HUES6 (cell line): ENCODE measurements at regions not wholly inside any gene's neighbourhood (a gene's known extent, or its start where the extent isn't known, plus 50 kb on each side); places are given as distances from the start of the nearest gene placed in this dataset.
"Not testable (repeated sequence)": the region's sequence is repeated elsewhere in the genome, so short reads cannot be mapped to it uniquely, and the experiment has no call there.

Experiments
- H3K27ac ChIP-seq: 2 replicates; pipeline ENCODE4 v1.7.0; 2013; ENCODE audit warnings: low read depth, mild to moderate bottlenecking, low read length, inconsistent platforms
- H3K27me3 ChIP-seq: 2 replicates; pipeline ENCODE4 v1.6.1; 2013; ENCODE audit warnings: low read length; ENCODE audit not compliant: control insufficient read depth, insufficient read depth
- H3K36me3 ChIP-seq: 2 replicates; pipeline ENCODE4 v1.6.1; 2013; ENCODE audit warnings: low read length; ENCODE audit not compliant: control insufficient read depth, insufficient read depth
- H3K4me1 ChIP-seq: 2 replicates; pipeline ENCODE4 v1.6.1; 2013; ENCODE audit warnings: low read length; ENCODE audit not compliant: control insufficient read depth, insufficient read depth
- H3K4me3 ChIP-seq: 2 replicates; pipeline ENCODE4 v1.5.1; 2013; ENCODE audit warnings: low read depth, low read length
- H3K9ac ChIP-seq: one replicate; pipeline ENCODE4 v1.6.1; 2013; ENCODE audit warnings: mild to moderate bottlenecking, low read length
- H3K9me3 ChIP-seq: 2 replicates; pipeline ENCODE4 v1.6.1; 2013; ENCODE audit warnings: low read depth, low read length; ENCODE audit not compliant: control insufficient read depth, insufficient read depth

DNA sequence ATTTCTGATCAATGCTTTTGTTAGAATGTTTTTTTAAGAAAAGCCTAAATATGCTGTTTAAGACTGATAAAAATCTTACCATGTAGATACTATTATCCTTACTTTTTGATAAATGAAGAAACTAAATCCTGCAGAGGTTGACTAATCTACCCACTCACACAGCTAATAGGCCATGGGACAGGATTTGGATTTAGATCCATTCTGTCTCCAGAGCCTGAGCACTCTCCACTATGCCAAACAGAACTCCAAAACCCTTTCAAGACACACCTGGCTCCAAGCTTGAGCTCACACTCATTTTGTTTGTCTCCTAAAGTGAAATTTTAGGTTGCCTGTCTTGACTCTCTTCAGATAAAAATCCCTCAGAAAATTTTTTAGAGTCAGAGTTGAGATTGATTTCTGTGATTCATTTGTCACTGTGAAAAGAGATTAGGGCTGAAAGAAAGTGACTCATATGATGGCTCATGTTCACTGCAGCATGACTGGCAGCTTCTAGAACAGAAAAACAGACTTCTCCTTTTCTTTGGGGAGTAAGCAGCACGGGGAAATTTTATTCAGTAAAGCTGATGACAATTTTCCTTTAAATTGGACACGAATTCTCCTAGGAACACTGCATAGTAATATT, 132.3 kb upstream of the POT1 start:
- Histone ChIP-seq H3K9ac (no peak overlapping the region), H3K9me3 (no peaks in the 10 kb centered on the region), H3K27me3 (no peaks in the 10 kb centered on the region), H3K27ac (no peak overlapping the region), H3K4me3 (no peak overlapping the region), H3K4me1 (peaks cover 17% of the 10 kb centered on the region; the same call in 1 of the 2 replicates), H3K36me3 (no peaks in the 10 kb centered on the region)

DNA sequence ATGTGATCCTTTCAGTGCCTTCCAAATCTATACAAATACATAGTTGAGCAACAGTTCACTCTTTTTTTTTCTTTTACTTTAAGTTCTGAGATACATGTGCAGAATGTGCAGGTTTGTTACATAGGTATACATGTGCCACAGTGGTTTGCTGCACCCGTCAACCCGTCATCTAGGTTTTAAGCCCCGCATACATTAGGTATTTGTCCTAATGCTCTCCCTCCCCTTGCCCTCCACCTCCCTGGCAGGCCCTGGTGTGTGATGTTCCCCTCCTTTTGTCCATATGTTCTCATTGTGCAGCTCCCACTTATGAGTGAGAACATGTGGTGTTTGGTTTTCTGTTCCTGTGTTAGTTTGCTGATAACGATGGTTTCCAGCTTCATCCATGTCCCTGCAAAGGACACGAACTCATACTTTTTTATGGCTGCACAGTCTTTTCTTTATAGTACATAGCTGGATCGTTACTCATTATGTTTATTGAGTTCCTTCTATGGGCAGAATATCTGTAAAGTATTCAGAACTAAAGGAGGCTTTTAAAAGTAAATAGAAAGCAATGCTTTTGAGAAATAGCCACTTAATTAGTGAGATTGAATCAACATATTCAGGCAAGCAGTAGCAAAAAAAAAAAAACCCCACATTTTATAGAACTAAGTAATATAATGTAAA, 131.6 kb upstream of the POT1 start:
- not testable (repeated sequence) for H3K27ac ChIP-seq

DNA sequence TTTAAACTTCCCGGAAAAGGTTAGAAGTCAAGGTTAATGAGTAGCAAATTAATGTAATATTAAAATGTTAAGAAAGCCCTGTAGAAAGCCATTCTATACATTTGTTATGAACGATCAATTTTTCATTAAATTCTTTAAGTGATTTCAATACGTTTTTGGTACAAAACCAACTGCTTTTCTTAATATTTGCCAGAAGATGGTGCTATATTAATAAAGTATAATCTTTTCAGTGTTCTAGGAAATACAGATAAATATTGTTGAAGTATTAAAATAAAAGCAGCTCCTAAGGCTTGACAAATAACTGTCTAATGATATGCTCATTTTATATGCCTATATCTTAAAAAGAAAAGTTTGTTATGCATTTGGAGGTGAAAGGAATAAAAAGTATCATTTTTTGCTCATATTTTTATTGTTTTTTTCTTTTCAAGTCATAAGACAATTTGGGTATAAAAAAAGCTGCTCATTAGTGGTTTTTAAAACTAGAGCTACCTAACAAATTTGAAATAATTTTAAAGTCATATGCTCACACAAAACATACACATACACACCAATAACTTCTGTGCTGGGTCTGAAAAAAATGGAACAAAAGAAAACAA, 130.3 kb upstream of the POT1 start:
- H3K9me3 ChIP-seq = no peaks in the 10 kb centered on the region
- H3K27ac ChIP-seq = no peak overlapping the region
- no peak overlapping the region for H3K9ac ChIP-seq
- no peak overlapping the region for H3K4me3 ChIP-seq
- H3K4me1 ChIP-seq = peaks cover 17% of the 10 kb centered on the region; the same call in 1 of the 2 replicates
- no peaks in the 10 kb centered on the region for H3K27me3 ChIP-seq
- H3K36me3 ChIP-seq = no peaks in the 10 kb centered on the region

More for the DNA sequence above, 131.6 kb upstream of the POT1 start:
- not testable (repeated sequence) for H3K9me3 ChIP-seq, H3K4me3 ChIP-seq, H3K9ac ChIP-seq, H3K36me3 ChIP-seq, H3K27me3 ChIP-seq
- H3K4me1 ChIP-seq = peaks cover 17% of the 10 kb centered on the region; the same call in 1 of the 2 replicates

DNA sequence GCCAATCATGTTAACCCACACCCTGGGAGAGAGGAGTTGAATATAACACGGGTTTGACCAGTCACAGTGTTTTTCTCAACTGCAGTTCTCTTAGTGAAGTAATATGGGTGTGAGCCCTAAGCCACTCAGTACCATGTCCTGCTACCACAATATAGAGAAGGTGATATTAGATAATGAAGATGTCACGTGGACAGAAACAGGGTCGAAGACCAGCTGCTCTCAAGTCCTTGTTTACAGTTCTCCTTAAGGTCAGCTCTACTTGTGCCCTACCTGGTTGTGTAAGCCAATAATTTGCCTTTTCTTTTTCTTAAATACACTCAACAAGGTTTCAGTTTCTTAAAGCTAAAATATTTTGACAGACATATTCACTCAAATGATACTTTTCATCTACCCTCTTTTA, 128.3 kb upstream of the POT1 start:
- peaks cover 17% of the 10 kb centered on the region; the same call in 1 of the 2 replicates for H3K4me1 ChIP-seq
- H3K36me3 ChIP-seq = no peaks in the 10 kb centered on the region
- H3K27ac ChIP-seq = no peak overlapping the region
- no peaks in the 10 kb centered on the region for H3K27me3 ChIP-seq
- H3K9ac ChIP-seq = no peak overlapping the region
- H3K9me3 ChIP-seq = no peaks in the 10 kb centered on the region
- H3K4me3 ChIP-seq = no peak overlapping the region

DNA sequence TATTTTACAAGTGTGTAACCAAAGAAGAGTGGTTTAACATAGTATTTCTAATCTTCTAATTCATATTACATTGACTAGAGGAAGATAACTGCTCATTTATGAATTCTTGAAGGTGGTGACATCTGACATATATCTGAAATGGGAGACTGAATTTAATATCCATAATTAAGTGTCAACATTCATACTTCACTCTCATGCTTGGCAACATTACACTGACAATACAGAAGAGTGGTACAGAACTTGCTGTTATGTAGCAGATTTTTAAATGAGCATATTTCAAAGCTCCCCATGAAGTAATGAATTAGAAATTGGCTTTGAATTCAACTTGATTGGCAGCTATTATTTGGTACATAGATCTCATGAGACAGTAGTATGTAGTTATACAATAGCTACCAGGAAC, 125.8 kb upstream of the POT1 start:
- Histone ChIP-seq H3K36me3 (no peaks in the 10 kb centered on the region), H3K27ac (no peak overlapping the region), H3K4me3 (no peak overlapping the region), H3K27me3 (no peaks in the 10 kb centered on the region), H3K9me3 (no peaks in the 10 kb centered on the region), H3K4me1 (peaks cover 6% of the 10 kb centered on the region; the same call in 1 of the 2 replicates), H3K9ac (no peak overlapping the region)

DNA sequence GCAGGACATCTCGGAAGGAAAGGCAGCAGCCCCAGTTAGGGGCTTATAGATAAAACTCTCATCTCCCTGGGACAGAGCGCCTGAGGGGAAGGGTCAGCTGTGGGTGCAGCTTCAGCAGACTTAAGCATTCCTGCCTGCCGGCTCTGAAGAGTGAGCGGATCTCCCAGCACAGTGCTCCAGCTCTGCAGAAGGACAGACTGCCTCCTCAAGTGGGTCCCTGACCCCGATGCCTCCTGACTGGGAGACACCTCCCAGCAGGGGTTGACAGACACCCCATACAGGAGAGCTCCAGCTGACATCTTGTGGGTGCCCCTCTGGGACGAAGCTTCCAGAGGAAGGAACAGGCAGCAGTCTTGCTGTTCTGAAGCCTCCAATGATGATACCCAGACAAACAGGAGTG, 117.1 kb upstream of the POT1 start:
- Histone ChIP-seq H3K4me1 (no peaks in the 10 kb centered on the region), H3K27ac (no peak overlapping the region), H3K27me3 (no peaks in the 10 kb centered on the region), H3K9ac (no peak overlapping the region), H3K9me3 (no peaks in the 10 kb centered on the region), H3K36me3 (no peaks in the 10 kb centered on the region), H3K4me3 (no peak overlapping the region)

DNA sequence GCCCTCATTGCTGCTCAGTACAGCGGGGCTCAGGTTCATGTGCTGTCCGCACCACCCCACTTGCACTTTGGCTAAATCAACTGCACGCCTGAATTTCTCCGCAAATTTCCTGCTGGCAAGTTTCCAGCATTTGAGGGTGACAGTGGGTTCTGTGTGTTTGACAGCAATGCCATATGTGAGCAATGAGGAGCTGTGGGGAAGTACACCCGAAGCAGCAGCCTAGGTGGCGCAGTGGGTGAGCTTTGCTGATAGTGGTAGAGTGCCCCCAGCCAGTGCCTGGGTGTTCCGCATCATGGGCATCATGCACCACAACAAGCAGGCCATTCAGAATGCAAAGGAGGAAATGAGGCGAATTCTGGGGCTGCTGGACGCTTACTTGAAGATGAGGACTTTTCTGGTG, 103.9 kb upstream of the POT1 start:
- H3K4me3 ChIP-seq = no peak overlapping the region
- H3K27ac ChIP-seq = no peak overlapping the region
- H3K9me3 ChIP-seq = no peaks in the 10 kb centered on the region
- no peaks in the 10 kb centered on the region for H3K36me3 ChIP-seq
- H3K9ac ChIP-seq = no peak overlapping the region
- H3K27me3 ChIP-seq = no peaks in the 10 kb centered on the region
- H3K4me1 ChIP-seq = no peaks in the 10 kb centered on the region

DNA sequence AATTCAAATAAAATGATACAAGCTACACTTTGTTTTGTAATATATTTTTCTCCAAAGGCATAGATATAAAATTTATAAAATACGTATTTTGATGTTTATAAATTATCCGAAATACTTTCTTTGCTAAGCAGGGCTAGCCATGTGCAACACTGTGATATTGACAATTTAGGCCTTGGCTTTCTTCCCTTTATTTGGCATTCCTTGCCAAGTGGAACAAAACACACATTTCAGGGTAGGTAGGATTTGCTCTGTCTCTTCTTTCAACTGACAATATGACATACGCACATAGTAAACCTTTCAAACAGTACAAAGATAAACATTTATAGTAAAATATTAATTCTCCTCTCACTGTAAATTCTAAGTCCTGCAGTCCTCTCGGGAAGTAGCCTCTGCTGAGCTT, 103.3 kb upstream of the POT1 start:
- Histone ChIP-seq H3K9me3 (no peaks in the 10 kb centered on the region), H3K36me3 (no peaks in the 10 kb centered on the region), H3K9ac (no peak overlapping the region), H3K27ac (no peak overlapping the region), H3K27me3 (no peaks in the 10 kb centered on the region), H3K4me1 (no peaks in the 10 kb centered on the region), H3K4me3 (no peak overlapping the region)

DNA sequence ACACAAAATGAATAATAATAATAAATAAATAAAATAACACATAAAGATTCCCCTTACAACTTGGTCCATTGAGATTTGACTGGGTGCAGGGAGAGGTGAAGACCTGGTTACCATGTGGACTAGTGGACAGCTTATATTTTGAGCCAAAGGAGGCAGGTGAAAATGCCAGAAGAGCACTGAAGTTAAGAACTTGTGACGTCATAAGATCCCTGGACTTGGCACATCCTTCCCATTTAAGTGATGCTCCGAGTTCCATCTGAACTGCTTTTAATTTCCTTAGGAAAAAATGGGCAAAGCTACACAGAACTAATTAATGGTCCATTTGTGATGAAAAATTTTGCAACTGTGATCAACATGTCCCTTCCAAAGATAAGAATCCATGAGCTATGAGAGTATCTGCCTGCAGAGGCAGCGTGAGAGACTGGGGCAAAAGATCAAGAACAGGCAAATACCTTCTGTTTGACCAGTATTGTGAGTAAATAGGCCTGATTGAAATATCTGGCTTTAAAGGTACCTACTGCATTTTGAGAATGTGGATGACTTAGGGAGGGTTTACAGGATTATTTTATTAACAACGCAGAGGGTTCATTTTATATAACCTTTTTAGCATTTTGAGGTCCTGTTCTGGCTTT, 101.2 kb upstream of the POT1 start:
- H3K27ac ChIP-seq = no peak overlapping the region
- H3K4me3 ChIP-seq = no peak overlapping the region
- H3K36me3 ChIP-seq = no peaks in the 10 kb centered on the region
- no peaks in the 10 kb centered on the region for H3K9me3 ChIP-seq
- H3K27me3 ChIP-seq = no peaks in the 10 kb centered on the region
- no peak overlapping the region for H3K9ac ChIP-seq
- H3K4me1 ChIP-seq = no peaks in the 10 kb centered on the region

DNA sequence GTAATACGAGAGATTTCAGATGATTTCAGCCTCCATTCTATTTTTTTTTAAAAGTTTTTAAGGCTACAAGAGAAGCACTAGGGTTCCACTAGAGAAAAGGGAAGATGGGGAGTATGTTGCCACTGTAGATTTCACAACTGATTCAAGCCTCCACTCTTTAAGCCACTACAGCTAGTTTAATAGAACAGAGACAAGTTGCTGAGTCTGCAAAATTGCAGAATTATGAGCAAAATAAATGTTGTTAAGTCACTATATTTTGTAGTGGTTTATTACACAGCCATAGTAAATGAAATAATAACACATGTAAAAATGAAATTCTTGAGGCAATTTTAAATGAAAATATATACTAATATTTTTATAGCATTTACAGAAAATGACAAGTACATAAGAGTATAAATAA, 96.0 kb upstream of the POT1 start:
- no peak overlapping the region for H3K9ac ChIP-seq
- no peak overlapping the region for H3K27ac ChIP-seq
- no peaks in the 10 kb centered on the region for H3K9me3 ChIP-seq
- no peak overlapping the region for H3K4me3 ChIP-seq
- H3K27me3 ChIP-seq = no peaks in the 10 kb centered on the region
- H3K36me3 ChIP-seq = no peaks in the 10 kb centered on the region
- H3K4me1 ChIP-seq = no peaks in the 10 kb centered on the region

DNA sequence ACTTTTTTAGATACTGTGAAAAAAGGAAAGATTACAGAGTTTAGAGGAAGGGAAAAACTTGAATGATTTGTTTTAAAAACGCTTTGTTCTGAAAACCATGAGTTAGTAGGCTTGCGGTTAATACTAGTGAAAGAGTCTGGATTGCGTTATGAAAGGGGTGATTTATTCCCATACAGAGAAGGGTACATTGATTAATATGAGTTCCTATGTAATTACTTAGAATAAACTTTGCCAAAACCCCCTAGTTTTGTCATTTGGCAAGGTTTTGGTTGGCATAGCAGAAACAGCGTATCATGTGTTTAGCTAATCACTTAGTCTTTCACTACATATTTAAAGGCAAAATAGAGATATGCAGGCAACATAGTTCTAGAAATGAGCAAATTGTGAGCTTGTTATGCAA, 91.2 kb upstream of the POT1 start:
- Histone ChIP-seq H3K27ac (no peak overlapping the region), H3K9ac (no peak overlapping the region), H3K27me3 (no peaks in the 10 kb centered on the region), H3K4me3 (no peak overlapping the region), H3K36me3 (no peaks in the 10 kb centered on the region), H3K9me3 (no peaks in the 10 kb centered on the region), H3K4me1 (no peaks in the 10 kb centered on the region)
